ENCODE measurements at regions not wholly inside any gene's neighbourhood (a gene's known extent, or its start where the extent isn't known, plus 50 kb on each side); places are given as distances from the start of the nearest gene placed in this dataset.
A peak's percentile ranks its signal among the peaks of the same experiment; 100 is the strongest.
"Not testable (repeated sequence)": the region's sequence is repeated elsewhere in the genome, so short reads cannot be mapped to it uniquely, and the experiment has no call there.

DNA sequence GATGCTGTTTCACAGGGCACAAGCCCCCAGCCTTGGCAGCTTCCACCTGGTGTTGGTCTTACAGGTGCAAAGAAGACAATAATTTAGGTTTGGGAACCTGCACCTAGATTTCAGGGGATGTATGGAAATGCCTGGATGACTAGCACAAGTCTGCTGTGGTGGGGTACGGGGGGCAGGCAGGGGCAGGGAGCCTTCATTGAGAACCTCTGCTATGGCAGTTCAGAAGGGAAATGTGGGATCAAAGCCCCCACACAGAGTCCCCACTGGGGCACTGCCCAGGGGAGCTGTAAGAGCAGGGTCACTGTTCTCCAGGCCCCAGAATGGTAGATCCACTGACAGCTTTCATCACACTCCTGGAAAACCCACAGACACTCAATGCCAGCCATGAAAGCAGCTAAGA, 686.5 kb downstream of the FAM181B start:
- DNase-seq (ENCODE audit: low read depth) = no peak

DNA sequence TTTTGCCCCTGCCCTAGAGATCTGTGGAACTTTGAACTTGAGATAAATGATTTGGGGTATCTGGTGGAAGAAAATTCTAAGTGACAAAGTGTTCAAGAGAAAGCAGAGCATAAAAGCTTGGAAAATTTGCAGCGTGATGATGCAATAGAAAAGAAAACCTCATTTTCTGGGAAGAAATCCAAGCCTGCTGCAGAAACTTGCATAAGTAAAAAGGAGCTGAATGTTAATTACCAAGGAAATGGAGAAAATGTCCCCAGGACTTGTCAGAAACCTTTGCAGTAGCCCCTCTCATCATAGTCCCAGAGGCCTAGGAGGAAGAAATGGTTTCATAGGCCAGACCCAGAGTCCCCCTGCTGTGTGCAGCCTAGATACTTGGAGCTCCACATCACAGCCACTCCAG, 686.9 kb downstream of the FAM181B start:
- no peak for DNase-seq (ENCODE audit: low read depth)

DNA sequence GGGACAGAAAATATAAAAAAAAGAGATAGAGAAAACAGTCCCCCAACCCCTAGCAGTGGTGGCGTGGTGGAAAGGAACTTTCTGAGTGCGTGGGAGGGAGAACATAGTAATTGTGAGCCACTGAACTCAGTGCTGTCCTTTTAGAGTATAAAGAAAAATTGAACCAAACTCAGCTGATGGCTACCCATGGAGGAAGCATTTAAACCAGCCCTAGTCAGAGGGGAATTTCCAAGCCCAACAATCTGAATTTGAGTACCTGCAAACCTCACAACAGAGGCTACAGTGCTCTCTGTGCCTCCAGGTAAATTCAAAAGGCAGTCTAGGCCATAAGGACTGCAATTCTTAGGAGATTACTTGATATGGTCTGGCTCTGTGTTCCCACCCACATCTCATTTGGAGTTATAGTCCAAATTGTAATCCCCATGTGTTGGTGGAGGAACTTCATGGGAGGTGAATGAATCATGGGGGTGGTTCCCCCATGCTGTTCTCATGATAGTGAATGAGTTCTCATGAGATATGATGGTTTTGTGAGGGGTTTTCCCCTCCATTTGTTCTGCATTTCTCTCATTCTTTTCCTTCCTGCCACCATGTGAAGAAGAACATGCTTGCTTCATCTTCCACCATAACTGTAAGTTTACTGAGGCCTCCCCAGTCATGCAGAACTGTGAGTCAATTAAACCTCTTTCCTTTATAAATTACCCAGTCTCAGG, 687.8 kb downstream of the FAM181B start:
- DNase-seq (ENCODE audit: low read depth) = no peak

DNA sequence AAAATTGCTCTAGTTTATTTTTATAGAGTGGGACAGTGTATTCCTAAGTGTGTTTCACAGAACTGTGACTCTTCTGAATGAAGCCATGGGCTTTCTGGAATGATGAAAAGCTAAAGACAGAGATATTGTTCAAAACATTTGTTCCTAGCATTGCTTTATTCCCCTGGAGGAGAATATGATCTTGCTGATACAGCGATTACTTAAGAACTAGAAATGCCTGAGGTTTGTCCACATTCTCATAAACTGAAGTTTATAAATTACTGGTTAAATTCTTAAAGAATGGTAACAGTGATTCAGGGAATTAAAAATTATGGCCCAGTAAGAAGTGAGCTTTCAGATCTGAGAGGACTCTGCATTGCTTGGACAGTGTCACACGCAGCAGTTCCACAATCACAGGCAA, 690.3 kb downstream of the FAM181B start:
- no peak for DNase-seq (ENCODE audit: low read depth)

DNA sequence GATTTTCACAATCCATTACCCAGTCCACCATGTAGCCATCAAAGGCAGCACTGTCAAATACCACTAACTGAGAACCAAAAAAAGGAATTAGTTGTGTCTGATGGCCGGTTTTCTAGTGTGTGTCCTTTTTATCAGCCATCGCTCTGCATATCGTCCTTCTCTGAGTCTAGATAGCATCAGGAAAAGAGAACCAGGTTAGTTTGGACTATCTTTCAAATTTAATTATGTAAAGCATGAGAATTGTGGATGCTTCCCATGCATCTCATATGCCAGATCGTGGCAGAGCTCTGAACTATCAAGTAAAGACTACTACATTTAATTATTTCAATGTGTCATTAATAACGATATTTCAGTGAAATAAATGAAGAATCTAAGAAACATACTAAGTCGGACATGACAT, 691.9 kb downstream of the FAM181B start:
- no peak for DNase-seq (ENCODE audit: low read depth)

DNA sequence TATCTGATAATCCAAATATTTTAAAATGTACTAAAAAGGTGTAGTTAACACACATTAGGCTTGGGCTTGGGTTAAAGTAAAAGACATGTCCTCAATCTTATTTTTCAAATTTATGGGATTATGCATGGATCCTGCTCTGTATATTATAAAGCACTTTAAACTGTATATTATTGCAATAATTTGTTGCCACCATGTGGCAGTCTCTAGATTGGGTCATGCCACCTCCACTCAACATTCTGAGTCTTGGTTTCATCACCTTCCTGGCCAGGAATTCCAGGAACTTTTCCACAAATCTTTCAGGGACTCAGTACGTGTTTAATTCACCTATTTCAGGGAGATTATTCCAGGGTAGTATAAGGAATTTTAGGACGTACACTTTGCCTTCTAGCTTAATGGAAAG, 695.5 kb downstream of the FAM181B start:
- no peak for DNase-seq (ENCODE audit: low read depth)

DNA sequence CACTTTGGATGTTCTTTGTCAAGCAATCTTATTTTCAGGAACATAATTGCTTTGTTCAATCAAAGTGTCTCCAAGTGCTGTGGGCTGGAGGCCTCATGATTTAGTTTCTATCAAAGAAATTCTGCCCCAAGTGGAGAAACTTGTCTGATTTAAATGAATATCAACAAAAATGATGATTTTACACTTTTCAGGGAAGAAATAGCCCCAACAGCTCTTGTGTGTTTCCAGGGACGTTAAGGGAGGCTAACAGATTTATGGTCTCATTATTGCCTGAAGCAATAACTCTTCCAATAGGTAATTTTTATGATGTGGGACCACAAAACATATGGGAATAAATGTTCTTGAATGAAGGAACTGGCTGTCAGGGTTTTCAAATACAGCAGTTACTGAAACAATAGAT, 699.1 kb downstream of the FAM181B start:
- no peak for DNase-seq (ENCODE audit: low read depth)

DNA sequence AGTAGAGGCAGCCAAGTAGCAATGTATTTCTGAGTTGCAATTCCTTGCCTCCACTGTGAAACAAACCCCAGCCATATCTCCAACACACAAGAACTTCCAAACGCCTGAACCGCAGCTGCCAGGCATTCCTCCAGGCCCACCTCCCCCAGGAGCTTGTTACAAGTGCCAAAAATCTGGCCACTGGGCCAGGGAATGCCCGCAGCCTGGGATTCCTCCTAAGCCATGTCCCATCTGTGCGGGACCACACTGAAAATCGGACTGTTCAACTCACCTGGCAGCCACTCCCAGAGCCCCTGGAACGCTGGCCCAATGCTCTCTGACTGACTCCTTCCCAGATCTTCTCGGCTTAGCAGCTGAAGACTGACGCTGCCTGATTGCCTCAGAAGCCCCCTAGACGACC, 706.3 kb downstream of the FAM181B start:
- not testable (repeated sequence) for DNase-seq (ENCODE audit: low read depth)

DNA sequence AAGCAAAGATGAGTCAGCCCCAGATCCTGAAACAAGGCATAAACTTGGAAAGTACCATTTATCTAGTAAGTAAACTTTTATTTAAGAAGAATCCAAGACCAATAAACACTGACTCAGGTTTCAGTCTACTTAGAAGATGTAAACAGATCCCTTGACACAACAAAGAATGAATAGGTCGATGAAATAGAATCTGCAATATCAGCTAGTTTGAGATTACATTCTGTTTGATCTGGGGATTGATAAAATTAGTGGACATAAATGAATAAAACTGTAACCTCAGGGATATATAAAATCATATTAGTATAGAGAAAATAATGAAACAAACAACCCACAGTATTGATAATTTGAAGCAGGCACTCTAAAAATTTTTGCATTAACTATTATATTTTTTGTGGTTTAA, 708.9 kb downstream of the FAM181B start:
- DNase-seq (ENCODE audit: low read depth) = no peak

DNA sequence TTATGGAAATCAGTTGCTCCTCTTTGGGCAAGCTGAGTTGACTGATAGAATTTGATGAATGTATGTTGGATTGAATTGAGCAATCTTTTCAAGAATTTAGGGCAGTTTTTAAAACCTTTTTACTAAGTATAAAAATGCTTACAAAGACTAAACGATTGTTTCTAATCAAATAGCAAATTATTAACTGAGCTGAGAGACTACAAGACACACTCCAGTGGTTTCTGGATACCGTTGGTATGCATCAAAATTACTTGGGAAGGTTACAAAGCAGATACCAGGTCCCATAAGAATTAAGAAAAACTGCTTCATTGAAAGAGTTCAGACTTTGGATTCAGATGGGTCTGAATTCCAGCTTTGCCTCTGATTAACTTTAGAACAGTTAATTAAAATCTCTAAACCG, 721.4 kb downstream of the FAM181B start:
- no peak for DNase-seq (ENCODE audit: low read depth)

DNA sequence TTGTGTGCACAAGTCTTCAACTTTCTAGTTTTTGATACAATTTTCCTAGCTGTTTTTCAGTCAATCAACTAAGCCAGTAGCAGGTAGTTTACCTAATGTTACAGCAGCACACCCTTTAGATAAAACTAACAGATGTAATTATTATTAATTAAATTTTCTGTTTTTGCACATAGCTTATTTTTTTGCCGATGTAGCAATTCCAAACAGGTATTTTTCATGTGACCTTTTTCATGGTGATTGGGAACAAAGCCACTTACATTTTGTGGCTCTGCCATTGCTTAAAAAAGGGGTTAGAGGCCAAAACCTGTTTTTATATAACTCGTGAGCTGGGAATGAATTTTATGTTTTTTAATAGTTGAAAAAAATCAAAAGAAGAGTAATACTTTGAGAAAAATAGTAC, 724.5 kb downstream of the FAM181B start:
- DNase-seq (ENCODE audit: low read depth) = no peak

DNA sequence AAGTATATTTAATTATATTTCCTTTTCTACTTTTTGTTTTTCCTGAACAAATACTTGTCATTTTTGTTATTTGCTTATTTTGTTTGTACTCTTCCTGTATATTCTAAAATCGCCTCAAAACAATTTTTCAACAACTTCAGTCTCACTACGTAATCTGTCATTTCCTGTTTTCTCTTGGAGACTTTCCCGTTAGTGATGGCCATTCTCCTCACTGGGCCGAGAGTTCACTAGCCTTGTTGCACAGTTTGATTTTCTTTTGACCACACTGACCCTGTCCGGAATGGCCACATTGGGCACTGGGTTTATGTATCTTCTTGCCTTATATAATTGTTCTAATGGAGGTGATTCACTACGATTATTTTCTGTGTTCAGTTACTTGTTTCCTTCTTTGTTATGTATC, 726.1 kb downstream of the FAM181B start:
- no peak for DNase-seq (ENCODE audit: low read depth)

DNA sequence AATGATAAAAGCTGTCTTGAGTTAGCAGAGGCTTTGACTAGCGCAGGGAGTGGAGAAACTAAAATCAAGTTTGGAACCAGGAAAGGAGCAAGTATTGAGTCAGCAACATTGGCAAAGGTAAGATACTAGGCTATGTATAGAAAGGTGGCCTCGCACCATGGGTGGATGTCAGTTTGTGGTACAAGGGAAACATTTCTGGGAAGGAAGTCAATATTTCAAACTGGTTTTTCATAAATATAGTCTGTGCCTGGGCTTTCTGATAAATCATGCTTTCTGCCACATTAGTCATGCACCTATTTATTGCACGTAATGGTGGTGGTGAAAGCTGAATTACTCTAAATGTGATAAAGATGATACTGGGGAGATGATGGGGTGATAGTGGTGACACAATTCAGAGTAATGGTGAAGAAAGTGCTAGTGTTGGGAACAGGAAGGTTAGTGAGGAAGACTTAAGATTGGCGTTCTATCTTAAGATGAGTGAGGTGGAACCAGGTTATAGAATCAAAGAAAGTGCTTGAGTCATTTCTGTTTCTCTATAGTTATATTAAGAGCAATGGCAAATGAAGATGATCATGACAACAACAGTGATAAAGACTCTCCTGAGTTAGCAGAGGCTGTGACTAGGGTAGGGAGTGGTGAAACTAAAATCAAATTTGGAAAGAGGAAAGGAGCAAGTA, 729.0 kb downstream of the FAM181B start:
- no peak for DNase-seq (ENCODE audit: low read depth)

DNA sequence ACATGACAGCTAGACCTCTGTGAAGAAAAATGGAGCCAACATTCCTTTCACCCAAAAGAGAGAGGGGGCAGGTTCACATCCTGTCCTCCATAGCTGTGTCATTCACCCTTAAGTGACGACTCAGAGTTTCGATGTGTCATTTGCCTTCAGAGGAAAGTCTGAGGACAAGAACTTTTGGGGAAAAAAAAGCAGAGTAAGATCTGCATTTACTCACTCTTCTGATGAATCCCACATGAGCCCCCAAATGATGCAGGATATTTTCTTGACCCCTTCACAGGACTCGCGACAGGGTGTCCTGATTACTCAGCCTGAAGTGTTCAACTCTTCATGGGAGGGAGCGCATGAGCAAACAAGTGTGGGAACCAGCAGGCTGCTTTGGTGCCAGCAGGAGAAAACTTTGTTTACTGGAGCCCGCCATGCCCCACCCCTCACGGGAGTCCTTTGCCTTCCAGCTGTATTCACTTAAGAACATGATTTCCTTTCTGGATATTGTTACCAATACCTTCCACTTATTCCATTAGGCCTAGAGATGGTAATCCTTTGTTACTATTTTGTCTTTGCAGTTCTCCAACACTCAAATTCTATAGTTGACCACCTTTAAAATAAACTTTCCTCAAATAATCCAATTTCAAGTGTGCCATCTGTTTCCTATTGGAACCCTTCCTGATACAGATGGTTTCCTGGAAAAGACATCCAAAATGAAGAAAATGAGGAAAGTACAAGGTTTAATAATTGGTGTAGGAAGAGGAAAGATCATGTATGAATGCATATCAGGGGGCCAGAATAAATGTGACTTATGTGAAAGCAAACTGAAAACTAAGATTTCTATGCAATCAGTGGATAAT, 729.8 kb downstream of the FAM181B start:
- DNase-seq (ENCODE audit: low read depth) = peak; percentile 1

DNA sequence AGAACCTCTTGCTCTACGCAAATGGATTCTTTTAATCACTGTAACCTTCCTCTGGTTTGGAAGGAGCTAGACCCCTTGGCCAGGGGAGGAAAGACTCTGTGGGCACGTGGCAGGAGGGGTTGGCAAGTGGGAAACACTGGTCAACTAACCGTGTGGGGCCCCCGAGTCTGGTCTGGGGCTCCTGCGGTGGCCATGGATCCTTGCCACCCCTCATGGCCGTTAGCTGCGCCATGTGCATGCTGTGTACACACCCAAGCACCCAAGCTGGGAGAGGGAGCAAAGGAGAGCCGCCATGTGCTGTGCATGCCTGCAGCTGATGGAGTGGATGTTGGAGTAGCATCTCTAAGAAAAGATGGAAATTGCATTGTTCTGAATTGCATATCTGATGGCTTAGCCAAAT, 730.6 kb downstream of the FAM181B start:
- no peak for DNase-seq (ENCODE audit: low read depth)

DNA sequence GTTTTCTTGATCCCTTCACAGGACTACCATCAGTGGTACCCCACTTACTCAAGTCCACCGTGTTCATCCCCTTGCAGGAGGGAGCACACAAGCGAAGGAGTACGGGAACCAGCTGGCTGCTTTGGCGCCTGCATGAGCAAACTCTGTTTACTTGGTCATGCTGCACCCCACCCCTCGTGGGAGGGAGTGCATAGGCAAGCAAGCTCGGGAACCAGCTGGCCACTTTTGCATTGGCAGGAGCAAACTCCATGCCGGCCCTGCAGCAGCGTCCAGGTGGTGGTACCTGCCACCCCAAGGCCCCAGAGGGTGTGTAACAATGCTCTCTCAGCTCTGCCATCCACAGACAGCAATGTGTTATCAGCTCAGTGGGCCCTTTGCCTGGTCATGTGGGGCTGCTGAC, 737.8 kb downstream of the FAM181B start:
- DNase-seq (ENCODE audit: low read depth) = no peak

DNA sequence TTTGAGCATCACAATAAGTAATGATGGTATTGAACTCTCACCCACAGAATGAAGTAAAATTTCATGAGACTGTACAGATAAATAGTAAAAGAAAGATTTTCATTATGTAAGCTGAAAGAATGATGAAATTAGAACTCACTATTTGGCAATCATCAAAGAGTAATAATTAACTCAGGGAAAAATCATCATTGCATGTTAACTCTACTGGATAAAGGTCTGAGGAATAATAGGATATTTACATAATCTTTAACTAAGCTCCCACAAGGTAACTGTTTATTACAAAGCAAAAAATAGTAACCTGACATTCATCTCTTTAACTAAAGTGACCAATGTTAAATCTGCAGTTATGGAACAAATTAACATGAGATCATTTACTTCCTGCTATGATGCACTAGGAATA, 739.9 kb downstream of the FAM181B start:
- DNase-seq (ENCODE audit: low read depth) = no peak

DNA sequence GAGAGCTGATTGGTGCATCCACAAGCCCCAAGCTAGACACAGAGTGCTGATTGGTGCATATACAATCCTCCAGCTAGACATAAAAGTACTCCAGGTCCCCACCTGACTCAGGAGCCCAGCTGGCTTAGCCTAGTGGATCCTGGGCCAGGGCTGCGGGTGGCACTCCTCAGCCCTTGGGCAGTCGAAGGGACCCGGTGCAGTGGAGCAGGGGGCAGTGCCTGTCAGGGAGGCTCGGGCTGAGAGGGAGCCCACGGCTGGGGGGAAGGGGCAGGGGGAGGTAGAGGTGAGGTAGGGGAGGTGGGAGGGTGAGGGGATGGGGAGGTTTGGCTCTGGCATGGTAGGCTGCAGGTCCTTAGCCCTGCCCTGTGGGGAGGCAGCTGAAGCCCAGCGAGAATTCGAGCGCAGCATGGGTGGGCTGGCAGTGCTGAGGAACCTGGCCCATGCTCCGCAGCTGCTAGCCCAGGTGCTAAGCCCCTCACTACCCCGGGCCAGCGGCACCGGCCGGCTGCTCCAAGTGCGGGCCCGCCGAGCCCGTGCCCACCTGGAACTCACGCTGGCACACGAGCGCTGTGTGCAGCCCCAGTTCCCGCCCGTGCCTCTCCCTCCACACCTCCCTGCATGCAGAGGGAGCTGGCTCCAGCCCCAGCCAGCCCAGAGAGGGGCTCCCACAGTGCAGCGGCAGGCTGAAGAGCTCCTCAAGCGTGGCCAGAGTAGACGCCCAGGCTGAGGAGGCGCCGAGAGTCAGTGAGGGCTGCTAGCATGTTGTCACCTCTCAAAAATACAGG, 742.8 kb downstream of the FAM181B start:
- no peak for DNase-seq (ENCODE audit: low read depth)

DNA sequence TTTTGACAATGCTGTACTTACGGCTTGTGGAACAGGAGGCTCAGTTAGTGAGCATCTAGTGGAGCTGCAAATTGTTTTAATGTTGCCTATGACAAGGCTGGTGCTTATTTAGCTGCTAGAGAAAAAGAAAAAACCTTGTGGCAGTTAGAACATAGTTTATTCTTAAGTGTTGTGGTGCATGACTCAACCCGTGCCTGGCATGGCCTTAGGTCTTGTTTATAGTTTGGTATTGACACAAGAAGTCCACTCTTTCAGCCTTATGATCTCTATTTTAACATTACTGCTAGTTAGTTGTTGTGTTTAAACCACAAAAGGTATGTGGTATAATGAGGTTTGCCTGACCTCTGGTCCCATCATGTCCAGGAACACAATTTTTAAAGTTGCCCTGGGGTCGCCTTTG, 744.6 kb downstream of the FAM181B start:
- DNase-seq (ENCODE audit: low read depth) = no peak

DNA sequence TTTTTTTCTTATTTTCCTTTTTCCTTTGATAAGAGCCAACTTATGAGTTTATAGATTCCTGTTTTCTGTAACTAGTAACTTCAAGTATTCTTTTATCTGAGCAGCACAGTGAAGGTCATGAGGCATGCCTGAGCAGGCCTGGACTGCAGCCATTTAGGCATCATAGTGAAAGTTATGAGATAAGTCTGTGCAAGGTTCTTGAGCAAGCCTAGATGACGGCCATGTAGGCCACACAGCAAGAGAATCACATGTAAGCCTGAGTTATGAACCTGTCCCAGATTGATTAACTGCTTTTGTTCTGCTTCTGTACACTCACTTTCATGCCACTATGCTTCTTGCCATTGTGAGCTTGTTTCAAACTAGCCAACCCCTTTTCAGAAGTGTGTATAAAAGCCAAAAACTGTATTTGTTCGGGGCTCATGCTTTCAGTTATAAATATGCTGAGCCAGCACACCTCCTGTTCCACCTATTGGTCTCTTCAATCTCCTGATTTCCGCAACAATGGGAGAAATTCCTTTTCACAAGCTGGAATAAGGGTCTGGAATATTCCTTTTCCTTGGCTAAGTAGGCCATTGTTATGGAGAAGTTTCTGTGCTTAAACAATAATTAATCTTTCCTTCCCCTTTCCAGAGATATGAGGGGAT, 745.7 kb downstream of the FAM181B start:
- peak; percentile 2 for DNase-seq (ENCODE audit: low read depth)

DNA sequence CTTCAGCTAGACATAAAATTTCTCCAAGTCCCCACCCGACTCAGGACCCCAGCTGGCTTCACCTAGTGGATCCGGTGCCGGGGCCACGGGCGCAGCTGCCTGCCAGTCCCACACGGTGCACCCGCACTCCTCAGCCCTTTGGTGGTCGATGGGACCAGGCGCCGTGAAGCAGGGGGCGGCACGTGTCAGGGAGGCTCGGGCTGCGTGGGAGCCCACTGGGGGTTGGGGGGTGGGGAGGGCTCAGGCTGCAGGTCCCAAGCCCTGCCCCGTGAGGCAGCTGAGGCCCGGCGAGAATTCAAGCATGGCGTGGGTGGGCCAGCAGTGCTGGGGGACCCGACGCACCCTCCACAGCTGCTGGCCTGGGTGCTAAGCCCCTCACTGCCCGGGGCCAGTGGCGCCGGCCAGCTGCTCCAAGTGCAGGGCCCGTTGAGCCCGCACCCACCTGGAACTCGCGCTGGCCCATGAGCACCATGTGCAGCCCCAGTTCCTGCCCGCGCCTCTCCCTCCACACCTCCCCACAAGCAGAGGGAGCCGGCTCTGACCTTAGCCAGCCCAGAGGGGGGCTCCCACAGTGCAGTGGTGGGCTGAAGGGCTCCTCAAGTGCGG, 747.0 kb downstream of the FAM181B start:
- DNase-seq (ENCODE audit: low read depth) = no peak

Measured in iris pigment epithelial cell (primary cell).